Smooth muscle cell (in vitro differentiated cells): ENCODE measurements at regions not wholly inside any gene's neighbourhood (a gene's known extent, or its start where the extent isn't known, plus 50 kb on each side); places are given as distances from the start of the nearest gene placed in this dataset.
A peak's percentile ranks its signal among the peaks of the same experiment; 100 is the strongest.

Experiments
- DNase-seq: peaks from one replicate; lab custom pipeline; 2025; ENCODE audit not compliant: unreplicated experiment; lab: John Stamatoyannopoulos, UW
- H2AFZ ChIP-seq: fragments of 200-600 bp; sonication (generic); 2 replicates; pipeline ENCODE4 v1.6.0; 2016; ENCODE audit warnings: antibody characterized with exemption, low read depth, mild to moderate bottlenecking
- H3F3A ChIP-seq: fragments of 200-600 bp; sonication (generic); 2 replicates; pipeline ENCODE4 v1.6.0; 2017; ENCODE audit warnings: antibody characterized with exemption, low read depth
- H3K27ac ChIP-seq: fragments of 200-600 bp; sonication (generic); 2 replicates; pipeline ENCODE4 v1.5.1; 2016; ENCODE audit warnings: low read depth, mild to moderate bottlenecking
- H3K27me3 ChIP-seq: fragments of 200-600 bp; sonication (generic); 2 replicates; pipeline ENCODE4 v1.6.1; 2016; ENCODE audit warnings: low read depth, mild to moderate bottlenecking
- H3K36me3 ChIP-seq: fragments of 200-600 bp; sonication (generic); 2 replicates; pipeline ENCODE4 v1.5.1; 2016; ENCODE audit warnings: low read depth
- H3K4me1 ChIP-seq: fragments of 200-600 bp; sonication (generic); 2 replicates; pipeline ENCODE4 v1.5.1; 2016; ENCODE audit warnings: low read depth
- H3K4me2 ChIP-seq: fragments of 200-600 bp; sonication (generic); 2 replicates; pipeline ENCODE4 v1.6.0; 2016; ENCODE audit warnings: mild to moderate bottlenecking
- H3K4me3 ChIP-seq: fragments of 200-600 bp; sonication (generic); 2 replicates; pipeline ENCODE4 v1.5.1; 2016; ENCODE audit warnings: mild to moderate bottlenecking
- H3K79me2 ChIP-seq: fragments of 200-600 bp; sonication (generic); 2 replicates; pipeline ENCODE4 v1.6.0; 2016; ENCODE audit warnings: low read depth, mild to moderate bottlenecking
- H3K9ac ChIP-seq: fragments of 200-600 bp; sonication (generic); 2 replicates; pipeline ENCODE4 v1.6.0; 2016; ENCODE audit warnings: low read depth
- H3K9me3 ChIP-seq: fragments of 200-600 bp; sonication (generic); replicated peaks from 2 replicates; pipeline ENCODE4 v1.5.1; 2016; ENCODE audit warnings: low read depth
- H4K20me1 ChIP-seq: fragments of 200-600 bp; sonication (generic); 2 replicates; pipeline ENCODE4 v1.6.0; 2016; ENCODE audit warnings: low read depth
- WGBS: methylation state at CpG from one replicate; pipeline ENCODE4 v1.1.7; 2016; ENCODE audit warnings: low lambda C conversion rate; 5-methylcytosine and 5-hydroxymethylcytosine counted together
- TF ChIP-seq, protein P1 (sequence below): fragments of 200-600 bp; sonication (generic); IDR thresholded peaks from 2 replicates; pipeline ENCODE4 v1.5.1; 2017; ENCODE audit warnings: borderline replicate concordance, mild to moderate bottlenecking, antibody characterized with exemption; ENCODE audit not compliant: insufficient read depth, poor library complexity, severe bottlenecking

DNA sequence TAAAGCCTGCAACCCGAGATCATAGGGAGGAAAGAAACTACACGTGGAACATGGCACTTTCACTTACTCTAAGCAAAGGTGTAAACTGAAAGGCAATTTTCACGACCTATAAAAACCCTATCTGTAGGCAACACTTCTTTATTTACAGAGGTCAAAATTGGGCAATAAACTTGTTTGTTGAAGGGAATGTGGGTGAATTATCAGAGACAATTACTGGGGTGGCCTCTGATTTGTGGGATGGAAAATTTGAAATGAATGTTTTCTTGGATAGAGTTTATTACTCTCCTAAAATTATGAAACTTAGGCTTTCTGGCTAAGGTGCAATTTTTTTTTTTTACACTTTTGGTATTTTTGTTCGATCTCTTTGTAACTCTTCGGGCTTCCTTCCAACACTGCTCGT, 734.1 kb upstream of the TENM3 start:
- no peak overlapping the region for H3K9ac ChIP-seq
- H3K4me2 ChIP-seq = no peak overlapping the region
- DNase-seq = no peak
- peaks cover 7% of the 10 kb centered on the region for H3K27me3 ChIP-seq
- no peaks in the 10 kb centered on the region for H3F3A ChIP-seq
- WGBS = 84% methylated on average over 6 of the region's 6 CpGs
- no peaks in the 10 kb centered on the region for H4K20me1 ChIP-seq
- H3K79me2 ChIP-seq = no peaks in the 10 kb centered on the region
- peaks cover 39% of the 10 kb centered on the region for H3K4me1 ChIP-seq
- no peak overlapping the region for H3K4me3 ChIP-seq
- H2AFZ ChIP-seq = no peak overlapping the region
- H3K36me3 ChIP-seq = no peaks in the 10 kb centered on the region
- TF ChIP-seq, protein P1, sequence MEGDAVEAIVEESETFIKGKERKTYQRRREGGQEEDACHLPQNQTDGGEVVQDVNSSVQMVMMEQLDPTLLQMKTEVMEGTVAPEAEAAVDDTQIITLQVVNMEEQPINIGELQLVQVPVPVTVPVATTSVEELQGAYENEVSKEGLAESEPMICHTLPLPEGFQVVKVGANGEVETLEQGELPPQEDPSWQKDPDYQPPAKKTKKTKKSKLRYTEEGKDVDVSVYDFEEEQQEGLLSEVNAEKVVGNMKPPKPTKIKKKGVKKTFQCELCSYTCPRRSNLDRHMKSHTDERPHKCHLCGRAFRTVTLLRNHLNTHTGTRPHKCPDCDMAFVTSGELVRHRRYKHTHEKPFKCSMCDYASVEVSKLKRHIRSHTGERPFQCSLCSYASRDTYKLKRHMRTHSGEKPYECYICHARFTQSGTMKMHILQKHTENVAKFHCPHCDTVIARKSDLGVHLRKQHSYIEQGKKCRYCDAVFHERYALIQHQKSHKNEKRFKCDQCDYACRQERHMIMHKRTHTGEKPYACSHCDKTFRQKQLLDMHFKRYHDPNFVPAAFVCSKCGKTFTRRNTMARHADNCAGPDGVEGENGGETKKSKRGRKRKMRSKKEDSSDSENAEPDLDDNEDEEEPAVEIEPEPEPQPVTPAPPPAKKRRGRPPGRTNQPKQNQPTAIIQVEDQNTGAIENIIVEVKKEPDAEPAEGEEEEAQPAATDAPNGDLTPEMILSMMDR = no peak
- no peaks in the 10 kb centered on the region for H3K9me3 ChIP-seq
- H3K27ac ChIP-seq = no peak overlapping the region

DNA sequence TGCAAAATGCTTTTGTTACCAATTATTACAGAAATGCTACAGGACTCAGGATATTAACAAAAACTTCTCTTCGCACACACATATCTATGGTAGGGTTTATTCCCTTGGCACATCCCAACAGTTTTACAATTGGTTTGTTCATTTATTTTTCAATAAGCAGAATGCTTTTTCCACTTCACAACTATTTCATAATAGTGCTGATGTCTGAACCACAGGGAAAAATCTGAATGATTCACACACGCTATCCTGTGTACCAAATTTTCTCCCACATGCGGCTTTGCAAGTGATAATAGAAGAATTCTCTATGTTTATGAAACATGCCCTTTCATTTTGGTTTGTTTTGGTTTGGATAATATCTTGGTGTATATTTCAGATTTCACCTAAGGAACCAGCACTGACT, 725.7 kb upstream of the TENM3 start:
- Histone ChIP-seq H3K4me3 (no peak overlapping the region), H3K36me3 (no peaks in the 10 kb centered on the region), H3K9me3 (no peaks in the 10 kb centered on the region), H4K20me1 (no peaks in the 10 kb centered on the region), H3K4me1 (peaks cover 10% of the 10 kb centered on the region), H3K79me2 (no peaks in the 10 kb centered on the region), H3K27me3 (no peaks in the 10 kb centered on the region), H3K4me2 (peak overlapping the region; percentile 50), H3K27ac (peak overlapping the region; percentile 67), H3K9ac (no peak overlapping the region), H2AFZ (no peak overlapping the region), H3F3A (no peaks in the 10 kb centered on the region)
- TF ChIP-seq, protein P1 = no peak
- no peak for DNase-seq
- WGBS = 48% methylated on average over 3 of the region's 3 CpGs

DNA sequence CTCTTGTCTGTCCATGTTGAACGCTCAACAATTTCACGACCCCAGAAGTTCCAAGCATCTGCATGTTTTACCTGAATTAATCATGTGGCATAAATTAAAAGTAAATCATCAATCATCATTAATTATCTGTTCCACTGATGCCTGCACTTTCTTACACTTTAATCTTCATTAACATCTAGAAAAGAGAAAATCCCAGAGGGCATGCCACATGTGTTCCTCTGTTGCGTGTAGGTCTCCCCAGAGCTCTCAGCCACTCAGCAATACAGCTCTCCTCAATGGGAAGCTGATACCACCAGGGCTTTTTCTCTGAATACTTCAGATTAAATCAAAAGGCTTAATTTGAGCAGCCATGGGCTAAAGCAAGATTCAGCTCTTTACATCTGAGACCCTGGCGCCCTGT, 722.4 kb upstream of the TENM3 start:
- Histone ChIP-seq H2AFZ (no peak overlapping the region), H3K4me3 (no peak overlapping the region), H3K79me2 (no peaks in the 10 kb centered on the region), H3K4me2 (no peak overlapping the region), H3K27me3 (peaks cover 10% of the 10 kb centered on the region), H3K4me1 (peaks cover 22% of the 10 kb centered on the region), H3K36me3 (no peaks in the 10 kb centered on the region), H4K20me1 (no peaks in the 10 kb centered on the region), H3K27ac (no peak overlapping the region), H3F3A (no peaks in the 10 kb centered on the region), H3K9me3 (no peaks in the 10 kb centered on the region), H3K9ac (no peak overlapping the region)
- DNase-seq = no peak
- 92% methylated on average over 4 of the region's 4 CpGs for WGBS
- TF ChIP-seq, protein P1 = no peak

DNA sequence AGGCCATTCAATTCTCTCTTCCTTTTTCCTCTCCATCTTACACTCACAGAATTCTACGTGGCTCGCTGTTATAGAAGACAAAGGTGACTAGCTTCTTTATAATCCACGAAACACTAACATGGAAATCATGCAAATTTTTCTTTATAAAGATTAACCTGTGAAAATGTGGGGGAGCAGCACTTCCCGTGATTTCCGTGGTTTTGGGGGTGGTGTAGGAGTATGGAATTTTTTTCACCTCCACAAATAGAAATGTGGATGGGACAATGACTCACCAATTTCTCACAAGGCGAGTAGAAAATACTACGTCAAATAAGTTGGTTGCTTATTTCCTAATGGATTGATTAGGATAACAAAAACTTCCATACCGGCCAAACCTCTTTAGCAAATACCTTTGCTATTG, 719.2 kb upstream of the TENM3 start:
- no peak for DNase-seq
- Histone ChIP-seq H3F3A (peaks cover 4% of the 10 kb centered on the region), H3K79me2 (no peaks in the 10 kb centered on the region), H3K27me3 (peaks cover 15% of the 10 kb centered on the region), H3K4me2 (no peak overlapping the region), H3K9ac (no peak overlapping the region), H3K36me3 (no peaks in the 10 kb centered on the region), H3K27ac (no peak overlapping the region), H3K4me3 (no peak overlapping the region), H3K9me3 (no peaks in the 10 kb centered on the region), H2AFZ (no peak overlapping the region), H3K4me1 (peaks cover 19% of the 10 kb centered on the region), H4K20me1 (no peaks in the 10 kb centered on the region)
- TF ChIP-seq, protein P1 = no peak
- 62% methylated on average over 8 of the region's 8 CpGs for WGBS
